Vagina (tissue), 2 donors: ENCODE measurements at regions not wholly inside any gene's neighbourhood (a gene's known extent, or its start where the extent isn't known, plus 50 kb on each side); places are given as distances from the start of the nearest gene placed in this dataset.

Experiments used
- DNase-seq, 2 donors: peaks; one replicate each; pipeline ENCODE4 v3.0.0-alpha.2; 2017; ENCODE audit errors: extremely low spot score in 2 of 2
- H3K27ac ChIP-seq: fragments of 200-600 bp; sonication (generic); one replicate; pipeline ENCODE4 v1.5.1; 2019
- H3K27me3 ChIP-seq: fragments of 200-600 bp; sonication (generic); one replicate; pipeline ENCODE4 v1.5.1; 2019
- H3K36me3 ChIP-seq, 2 donors: fragments of 200-600 bp; sonication (generic); one replicate each; pipeline ENCODE4 v1.5.1; 2017 to 2019
- H3K4me1 ChIP-seq: fragments of 200-600 bp; sonication (generic); one replicate; pipeline ENCODE4 v1.5.1; 2019
- H3K4me3 ChIP-seq, 2 donors: fragments of 200-600 bp; sonication (generic); 1 replicate in 1 of 2; 2 replicates in 1 of 2; pipeline ENCODE4 v1.5.1; 2016 to 2019
- H3K9me3 ChIP-seq: fragments of 200-600 bp; sonication (generic); one replicate; pipeline ENCODE4 v1.5.1; 2019
- POLR2A ChIP-seq, 2 donors: fragments of 450-650 bp; IDR thresholded peaks; one replicate each; pipeline ENCODE4 v1.6.1; 2017; ENCODE audit warnings: antibody characterized with exemption in 2 of 2, mild to moderate bottlenecking in 2 of 2, moderate library complexity in 2 of 2
- POLR2AphosphoS5 ChIP-seq, 2 donors: sonication (generic); formaldehyde crosslinking; IDR thresholded peaks; one replicate each; pipeline ENCODE4 v1.9.0; 2017; ENCODE audit warnings: antibody characterized with exemption in 2 of 2, mild to moderate bottlenecking in 2 of 2, low read depth in 1 of 2; ENCODE audit not compliant: insufficient read depth in 1 of 2
- intact Hi-C: fragments of 100-400 bp; cut with DNase I; formaldehyde crosslinking; loops from one replicate; pipeline ENCODE4 v1.15.1; 2023
- TF ChIP-seq, protein P1 (sequence below), 3 experiments: fragments of 450-650 bp in 2 of 3; fragments of 200-600 bp in 1 of 3; sonication (generic) in 1 of 3; IDR thresholded peaks; one replicate each; pipeline ENCODE4 v1.5.1; 2017 to 2019; ENCODE audit warnings: antibody characterized with exemption in 3 of 3, mild to moderate bottlenecking in 2 of 3, moderate library complexity in 2 of 3

DNA sequence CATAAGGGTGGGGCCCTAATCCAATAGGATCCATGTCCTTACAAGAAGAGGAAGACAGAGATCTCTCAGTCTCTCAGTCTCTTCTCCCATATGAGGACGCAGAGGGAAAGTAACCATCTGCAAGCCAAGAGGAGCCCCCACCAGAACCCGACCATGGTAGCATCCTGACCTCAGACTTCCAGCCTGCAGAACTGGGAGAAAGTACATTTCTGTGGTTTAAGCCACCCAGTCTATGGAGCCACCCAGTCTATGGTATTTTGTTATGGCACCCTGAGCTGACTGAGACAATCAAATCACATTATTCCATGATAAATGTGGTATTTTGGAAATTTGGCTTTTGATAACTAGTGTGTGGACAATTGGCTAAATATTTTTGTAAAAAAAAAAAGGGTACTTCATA is 101.5 kb upstream of the TMC3 start:
- H3K9me3 ChIP-seq = no peaks in the 10 kb centered on the region
- H3K36me3 ChIP-seq = no peaks in the 10 kb centered on the region
- intact Hi-C loops = no loop called here
- DNase-seq = no peak
- H3K27ac ChIP-seq = no peak overlapping the region
- H3K27me3 ChIP-seq = no peaks in the 10 kb centered on the region
- no peak for TF ChIP-seq POLR2A (IDR thresholded peaks at IDR 0.05)
- TF ChIP-seq, protein P1, sequence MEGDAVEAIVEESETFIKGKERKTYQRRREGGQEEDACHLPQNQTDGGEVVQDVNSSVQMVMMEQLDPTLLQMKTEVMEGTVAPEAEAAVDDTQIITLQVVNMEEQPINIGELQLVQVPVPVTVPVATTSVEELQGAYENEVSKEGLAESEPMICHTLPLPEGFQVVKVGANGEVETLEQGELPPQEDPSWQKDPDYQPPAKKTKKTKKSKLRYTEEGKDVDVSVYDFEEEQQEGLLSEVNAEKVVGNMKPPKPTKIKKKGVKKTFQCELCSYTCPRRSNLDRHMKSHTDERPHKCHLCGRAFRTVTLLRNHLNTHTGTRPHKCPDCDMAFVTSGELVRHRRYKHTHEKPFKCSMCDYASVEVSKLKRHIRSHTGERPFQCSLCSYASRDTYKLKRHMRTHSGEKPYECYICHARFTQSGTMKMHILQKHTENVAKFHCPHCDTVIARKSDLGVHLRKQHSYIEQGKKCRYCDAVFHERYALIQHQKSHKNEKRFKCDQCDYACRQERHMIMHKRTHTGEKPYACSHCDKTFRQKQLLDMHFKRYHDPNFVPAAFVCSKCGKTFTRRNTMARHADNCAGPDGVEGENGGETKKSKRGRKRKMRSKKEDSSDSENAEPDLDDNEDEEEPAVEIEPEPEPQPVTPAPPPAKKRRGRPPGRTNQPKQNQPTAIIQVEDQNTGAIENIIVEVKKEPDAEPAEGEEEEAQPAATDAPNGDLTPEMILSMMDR (IDR thresholded peaks at IDR 0.05) = no peak
- TF ChIP-seq POLR2AphosphoS5 (IDR thresholded peaks at IDR 0.05; ENCODE audit: insufficient read depth in 1 of 2, low read depth in 1 of 2) = no peak
- no peak overlapping the region for H3K4me3 ChIP-seq
- H3K4me1 ChIP-seq = no peaks in the 10 kb centered on the region

DNA sequence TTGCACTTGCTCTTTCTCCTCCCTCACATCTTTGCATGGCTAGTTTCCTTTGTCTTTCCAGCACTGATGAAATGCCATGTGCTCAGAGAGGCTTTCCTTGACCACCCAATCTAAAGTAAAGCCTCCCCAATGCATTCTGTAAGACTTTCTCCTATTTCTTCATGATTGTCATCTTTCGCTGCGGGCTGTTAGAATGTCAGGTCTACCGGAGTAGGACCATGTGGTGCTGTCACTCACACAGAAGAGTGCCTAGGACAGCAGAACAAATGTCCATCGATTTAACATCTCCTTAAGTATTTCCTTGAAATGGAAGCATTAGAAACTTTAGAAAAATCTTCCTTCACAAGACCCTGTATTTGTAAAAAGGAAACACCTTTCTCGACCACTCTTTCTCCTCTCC is 99.9 kb upstream of the TMC3 start:
- DNase-seq = no peak
- no peak overlapping the region for H3K27ac ChIP-seq
- H3K9me3 ChIP-seq = no peaks in the 10 kb centered on the region
- no peaks in the 10 kb centered on the region for H3K4me1 ChIP-seq
- H3K4me3 ChIP-seq = no peak overlapping the region
- TF ChIP-seq, protein P1 (IDR thresholded peaks at IDR 0.05) = no peak
- TF ChIP-seq POLR2A (IDR thresholded peaks at IDR 0.05) = no peak
- H3K27me3 ChIP-seq = no peaks in the 10 kb centered on the region
- no peaks in the 10 kb centered on the region for H3K36me3 ChIP-seq
- intact Hi-C loops = no loop called here

DNA sequence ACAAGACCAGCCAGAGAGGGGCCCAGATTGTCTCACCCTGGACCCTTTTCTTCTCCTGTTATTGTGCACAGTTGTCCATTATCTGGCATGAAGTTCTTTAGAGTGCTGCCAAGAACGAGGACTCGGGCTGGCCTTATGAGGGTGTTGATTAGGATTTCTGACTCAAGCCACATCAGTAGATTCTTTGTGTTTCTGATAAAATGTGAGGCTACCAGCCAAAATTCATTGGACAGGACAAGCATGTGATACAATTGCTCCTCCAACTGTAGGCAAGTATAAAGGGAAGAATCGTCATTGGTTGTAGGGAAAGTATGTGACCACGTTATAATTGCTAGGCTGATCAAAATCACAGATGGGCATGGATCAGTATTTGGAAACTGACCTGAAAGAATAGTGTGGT is 99.2 kb upstream of the TMC3 start:
- intact Hi-C loops = no loop called here
- no peak overlapping the region for H3K27ac ChIP-seq
- no peaks in the 10 kb centered on the region for H3K4me1 ChIP-seq
- no peaks in the 10 kb centered on the region for H3K9me3 ChIP-seq
- no peak overlapping the region for H3K4me3 ChIP-seq
- no peaks in the 10 kb centered on the region for H3K36me3 ChIP-seq
- TF ChIP-seq POLR2AphosphoS5 (IDR thresholded peaks at IDR 0.05; ENCODE audit: insufficient read depth in 1 of 2, low read depth in 1 of 2) = no peak
- no peak for TF ChIP-seq POLR2A (IDR thresholded peaks at IDR 0.05)
- TF ChIP-seq, protein P1 (IDR thresholded peaks at IDR 0.05) = no peak
- no peak for DNase-seq
- no peaks in the 10 kb centered on the region for H3K27me3 ChIP-seq

GRCh38 chr15:81471151-81471550 is 97.1 kb upstream of the TMC3 start:
- DNase-seq = no peak
- H3K27me3 ChIP-seq = no peaks in the 10 kb centered on the region
- no peaks in the 10 kb centered on the region for H3K9me3 ChIP-seq
- no peaks in the 10 kb centered on the region for H3K36me3 ChIP-seq
- intact Hi-C loops = no loop called here
- TF ChIP-seq POLR2AphosphoS5 (IDR thresholded peaks at IDR 0.05; ENCODE audit: insufficient read depth in 1 of 2, low read depth in 1 of 2) (no peak), POLR2A (IDR thresholded peaks at IDR 0.05) (no peak)
- TF ChIP-seq, protein P1 (IDR thresholded peaks at IDR 0.05) = no peak
- H3K4me1 ChIP-seq = no peaks in the 10 kb centered on the region
- no peak overlapping the region for H3K4me3 ChIP-seq
- no peak overlapping the region for H3K27ac ChIP-seq

- no peaks in the 10 kb centered on the region for H3K27me3 ChIP-seq
- intact Hi-C loops = no loop called here
- H3K4me1 ChIP-seq = no peaks in the 10 kb centered on the region
- no peaks in the 10 kb centered on the region for H3K9me3 ChIP-seq
- H3K36me3 ChIP-seq = no peaks in the 10 kb centered on the region
- H3K4me3 ChIP-seq = no peak overlapping the region
- no peak for DNase-seq
- no peak overlapping the region for H3K27ac ChIP-seq
- no peak for TF ChIP-seq POLR2A (IDR thresholded peaks at IDR 0.05)
Observed at GRCh38 chr15:81469154-81469553, 95.1 kb upstream of the TMC3 start.

DNA sequence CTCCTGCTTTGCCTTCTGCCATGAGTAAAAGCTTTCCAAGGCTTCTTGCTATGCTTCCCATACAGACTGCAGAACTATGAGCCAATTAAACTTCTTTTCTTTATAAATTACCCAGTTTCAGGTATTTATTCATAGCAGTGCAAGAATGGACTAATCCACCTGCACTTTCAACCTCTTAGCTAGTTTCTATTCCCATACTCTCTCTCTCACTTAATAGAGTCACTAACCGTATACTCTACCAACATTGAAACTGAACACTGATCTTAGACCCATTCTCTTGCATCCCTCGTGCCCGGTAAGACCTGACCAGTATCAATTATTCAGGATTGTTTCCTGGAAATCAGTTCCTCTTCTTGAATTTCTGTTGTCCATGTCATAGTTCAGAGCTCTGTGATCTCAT is 92.7 kb upstream of the TMC3 start:
- H3K27me3 ChIP-seq = no peaks in the 10 kb centered on the region
- no peak for DNase-seq
- no peak overlapping the region for H3K27ac ChIP-seq
- no peaks in the 10 kb centered on the region for H3K9me3 ChIP-seq
- intact Hi-C loops = no loop called here
- no peak overlapping the region for H3K4me3 ChIP-seq
- H3K36me3 ChIP-seq = no peaks in the 10 kb centered on the region
- no peaks in the 10 kb centered on the region for H3K4me1 ChIP-seq
- TF ChIP-seq POLR2A (IDR thresholded peaks at IDR 0.05) = no peak
- TF ChIP-seq, protein P1 (IDR thresholded peaks at IDR 0.05) = no peak
- no peak for TF ChIP-seq POLR2AphosphoS5 (IDR thresholded peaks at IDR 0.05; ENCODE audit: insufficient read depth in 1 of 2, low read depth in 1 of 2)
